Endothelial cell of umbilical vein (primary cell): ENCODE measurements at regions not wholly inside any gene's neighbourhood (a gene's known extent, or its start where the extent isn't known, plus 50 kb on each side); places are given as distances from the start of the nearest gene placed in this dataset.

Source experiments
- CTCF ChIP-seq, 2 donors: IDR thresholded peaks; 1 replicate in 1 of 2; 2 replicates in 1 of 2; pipeline ENCODE4 v1.5.1; 2011; ENCODE audit warnings: low read length in 2 of 2, mild to moderate bottlenecking in 2 of 2, moderate library complexity in 2 of 2, control low read depth in 1 of 2, inconsistent platforms in 1 of 2, low read depth in 1 of 2; ENCODE audit not compliant: insufficient read depth in 1 of 2; ENCODE audit errors: extremely low read depth in 1 of 2
- EZH2 ChIP-seq: IDR thresholded peaks from 2 replicates; pipeline ENCODE4 v1.6.1; 2012; ENCODE audit warnings: borderline replicate concordance, low read depth, mild to moderate bottlenecking, moderate library complexity, low read length, inconsistent platforms; ENCODE audit not compliant: severe bottlenecking
- JUN ChIP-seq: IDR thresholded peaks from 2 replicates; pipeline ENCODE4 v1.6.1; 2011; ENCODE audit warnings: borderline replicate concordance, low read depth; ENCODE audit not compliant: insufficient read length, insufficient read depth
- POLR2A ChIP-seq: IDR thresholded peaks from 2 replicates; pipeline ENCODE4 v1.6.1; 2012; ENCODE audit warnings: low read depth, mild to moderate bottlenecking, control low read depth, low read length
- POLR2AphosphoS5 ChIP-seq: IDR thresholded peaks from 2 replicates; pipeline ENCODE4 v1.6.1; 2012; ENCODE audit warnings: low read depth, mild to moderate bottlenecking, control low read depth, low read length, moderate library complexity; ENCODE audit not compliant: insufficient read depth

GRCh38 chr3:137938876-137939275 is 71.1 kb upstream of the CLDN18 start:
- TF ChIP-seq CTCF (IDR thresholded peaks at IDR 0.05; ENCODE audit: extremely low read depth in 1 of 2, insufficient read depth in 1 of 2, low read depth in 1 of 2, low read length in 2 of 2): no peak
- TF ChIP-seq POLR2AphosphoS5: no peak
- TF ChIP-seq JUN: no peak
- TF ChIP-seq EZH2: no peak
- no peak for TF ChIP-seq POLR2A
